ENCODE measurements at regions not wholly inside any gene's neighbourhood (a gene's known extent, or its start where the extent isn't known, plus 50 kb on each side); places are given as distances from the start of the nearest gene placed in this dataset.

DNA sequence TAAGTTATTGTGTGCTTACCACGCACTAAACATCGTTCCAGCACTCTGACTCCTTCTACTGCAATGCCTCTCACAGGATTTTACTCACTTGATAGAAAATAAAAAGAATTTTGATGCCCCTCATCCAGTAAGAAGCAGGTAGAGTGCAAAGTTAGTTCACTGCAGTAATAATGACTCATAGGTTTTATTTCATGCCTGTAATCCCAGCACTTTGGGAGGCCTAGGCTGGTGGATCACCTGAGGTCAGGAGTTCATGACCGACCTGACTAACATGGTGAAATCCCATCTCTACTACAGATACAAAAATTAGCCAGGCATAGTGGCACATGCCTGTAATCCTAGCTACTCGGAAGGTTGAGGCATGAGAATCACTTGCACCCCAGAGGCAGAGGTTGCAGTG lies 190.6 kb downstream of the RAD51AP2 start:
- no peaks in the 10 kb centered on the region for H3K27me3 Mint-ChIP-seq (ENCODE audit: unreplicated experiment)
- intact Hi-C loops (cut with micrococcal nuclease; ENCODE audit: unreplicated experiment) = no loop called here
- H3K36me3 Mint-ChIP-seq (ENCODE audit: insufficient read depth, unreplicated experiment) = no peaks in the 10 kb centered on the region
- peaks cover 2% of the 10 kb centered on the region for H3K9me3 Mint-ChIP-seq (ENCODE audit: low read depth, unreplicated experiment)
- CTCF ChIA-PET = no interaction called here
- peaks cover 10% of the 10 kb centered on the region for H3K4me1 Mint-ChIP-seq (ENCODE audit: low read depth, unreplicated experiment)
- no peak overlapping the region for H3K27ac Mint-ChIP-seq (ENCODE audit: unreplicated experiment)
- no peak for DNase-seq
- BruUV-seq (replicated peaks) = no TSS peak
- TF ChIP-seq, protein P1, sequence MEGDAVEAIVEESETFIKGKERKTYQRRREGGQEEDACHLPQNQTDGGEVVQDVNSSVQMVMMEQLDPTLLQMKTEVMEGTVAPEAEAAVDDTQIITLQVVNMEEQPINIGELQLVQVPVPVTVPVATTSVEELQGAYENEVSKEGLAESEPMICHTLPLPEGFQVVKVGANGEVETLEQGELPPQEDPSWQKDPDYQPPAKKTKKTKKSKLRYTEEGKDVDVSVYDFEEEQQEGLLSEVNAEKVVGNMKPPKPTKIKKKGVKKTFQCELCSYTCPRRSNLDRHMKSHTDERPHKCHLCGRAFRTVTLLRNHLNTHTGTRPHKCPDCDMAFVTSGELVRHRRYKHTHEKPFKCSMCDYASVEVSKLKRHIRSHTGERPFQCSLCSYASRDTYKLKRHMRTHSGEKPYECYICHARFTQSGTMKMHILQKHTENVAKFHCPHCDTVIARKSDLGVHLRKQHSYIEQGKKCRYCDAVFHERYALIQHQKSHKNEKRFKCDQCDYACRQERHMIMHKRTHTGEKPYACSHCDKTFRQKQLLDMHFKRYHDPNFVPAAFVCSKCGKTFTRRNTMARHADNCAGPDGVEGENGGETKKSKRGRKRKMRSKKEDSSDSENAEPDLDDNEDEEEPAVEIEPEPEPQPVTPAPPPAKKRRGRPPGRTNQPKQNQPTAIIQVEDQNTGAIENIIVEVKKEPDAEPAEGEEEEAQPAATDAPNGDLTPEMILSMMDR (IDR thresholded peaks at IDR 0.05; ENCODE audit: unreplicated experiment) = no peak
- H3K4me3 Mint-ChIP-seq (ENCODE audit: low read depth, unreplicated experiment) = no peak overlapping the region

GRCh38 chr2:17326717-17327116 lies 191.5 kb downstream of the RAD51AP2 start:
- Mint-ChIP-seq H3K27me3 (ENCODE audit: unreplicated experiment) (no peaks in the 10 kb centered on the region), H3K4me3 (ENCODE audit: low read depth, unreplicated experiment) (no peak overlapping the region), H3K36me3 (ENCODE audit: insufficient read depth, unreplicated experiment) (no peaks in the 10 kb centered on the region), H3K27ac (ENCODE audit: unreplicated experiment) (no peak overlapping the region), H3K9me3 (ENCODE audit: low read depth, unreplicated experiment) (peaks cover 5% of the 10 kb centered on the region), H3K4me1 (ENCODE audit: low read depth, unreplicated experiment) (peaks cover 10% of the 10 kb centered on the region)
- CTCF ChIA-PET = no interaction called here
- TF ChIP-seq, protein P1 (IDR thresholded peaks at IDR 0.05; ENCODE audit: unreplicated experiment) = no peak
- no peak for DNase-seq
- intact Hi-C loops (cut with micrococcal nuclease; ENCODE audit: unreplicated experiment) = no loop called here
- no TSS peak for BruUV-seq (replicated peaks)

GRCh38 chr2:17323697-17324096 lies 194.5 kb downstream of the RAD51AP2 start:
- CTCF ChIA-PET = interaction anchor here (0.6 kb wide), 1 partner anchor 74 kb away, joined by 3 read pairs; no protein-coding TSS in a partner anchor
- no peak for DNase-seq

GRCh38 chr2:17322461-17322860 lies 195.8 kb downstream of the RAD51AP2 start:
- BruUV-seq (replicated peaks) = no TSS peak
- Mint-ChIP-seq H3K27ac (ENCODE audit: unreplicated experiment) (no peak overlapping the region), H3K4me1 (ENCODE audit: low read depth, unreplicated experiment) (peaks cover 6% of the 10 kb centered on the region), H3K36me3 (ENCODE audit: insufficient read depth, unreplicated experiment) (no peaks in the 10 kb centered on the region), H3K27me3 (ENCODE audit: unreplicated experiment) (no peaks in the 10 kb centered on the region), H3K9me3 (ENCODE audit: low read depth, unreplicated experiment) (peaks cover 5% of the 10 kb centered on the region), H3K4me3 (ENCODE audit: low read depth, unreplicated experiment) (no peak overlapping the region)
- intact Hi-C loops (cut with micrococcal nuclease; ENCODE audit: unreplicated experiment) = no loop called here
- CTCF ChIA-PET = no interaction called here
- TF ChIP-seq, protein P1 (IDR thresholded peaks at IDR 0.05; ENCODE audit: unreplicated experiment) = no peak
- no peak for DNase-seq

More at GRCh38 chr2:17323697-17324096, 194.5 kb downstream of the RAD51AP2 start:
- Mint-ChIP-seq H3K36me3 (ENCODE audit: insufficient read depth, unreplicated experiment) (no peaks in the 10 kb centered on the region), H3K4me3 (ENCODE audit: low read depth, unreplicated experiment) (no peak overlapping the region), H3K27me3 (ENCODE audit: unreplicated experiment) (no peaks in the 10 kb centered on the region), H3K27ac (ENCODE audit: unreplicated experiment) (no peak overlapping the region), H3K9me3 (ENCODE audit: low read depth, unreplicated experiment) (peaks cover 5% of the 10 kb centered on the region), H3K4me1 (ENCODE audit: low read depth, unreplicated experiment) (peaks cover 10% of the 10 kb centered on the region)
- no TSS peak for BruUV-seq (replicated peaks)
- TF ChIP-seq, protein P1 (IDR thresholded peaks at IDR 0.05; ENCODE audit: unreplicated experiment) = no peak
- intact Hi-C loops (cut with micrococcal nuclease; ENCODE audit: unreplicated experiment) = no loop called here
